ENCODE measurements at regions not wholly inside any gene's neighbourhood (a gene's known extent, or its start where the extent isn't known, plus 50 kb on each side); places are given as distances from the start of the nearest gene placed in this dataset.

DNA sequence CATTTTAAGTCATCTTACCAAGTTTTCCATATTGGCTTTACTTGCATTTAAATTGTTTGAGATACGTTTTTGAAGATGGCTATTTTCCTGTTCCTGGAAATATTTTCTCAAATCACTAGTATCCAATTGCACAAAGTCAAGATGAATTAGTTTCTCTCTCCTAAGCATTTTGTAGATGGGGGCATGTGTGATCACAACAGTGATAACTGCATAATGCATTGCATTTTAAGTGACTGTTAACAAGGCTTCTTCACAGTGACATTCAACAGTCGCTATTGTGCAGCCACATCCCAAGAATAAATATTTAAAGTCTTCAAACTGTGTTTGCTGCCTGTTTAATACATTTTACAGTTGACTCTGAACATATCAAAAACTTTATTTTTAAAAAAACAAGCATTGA is 694.2 kb upstream of the CDH7 start:
- Histone ChIP-seq H3K4me1 (ENCODE audit: control insufficient read depth, insufficient read depth, low read length) (no peaks in the 10 kb centered on the region), H3K9ac (ENCODE audit: low read length) (no peak overlapping the region), H3K27me3 (ENCODE audit: control insufficient read depth, insufficient read depth, low read length) (no peaks in the 10 kb centered on the region), H3K27ac (ENCODE audit: low read depth, low read length) (no peak overlapping the region), H3K4me3 (ENCODE audit: low read length) (no peak overlapping the region), H3K36me3 (ENCODE audit: control insufficient read depth, insufficient read depth, low read length) (no peaks in the 10 kb centered on the region)

DNA sequence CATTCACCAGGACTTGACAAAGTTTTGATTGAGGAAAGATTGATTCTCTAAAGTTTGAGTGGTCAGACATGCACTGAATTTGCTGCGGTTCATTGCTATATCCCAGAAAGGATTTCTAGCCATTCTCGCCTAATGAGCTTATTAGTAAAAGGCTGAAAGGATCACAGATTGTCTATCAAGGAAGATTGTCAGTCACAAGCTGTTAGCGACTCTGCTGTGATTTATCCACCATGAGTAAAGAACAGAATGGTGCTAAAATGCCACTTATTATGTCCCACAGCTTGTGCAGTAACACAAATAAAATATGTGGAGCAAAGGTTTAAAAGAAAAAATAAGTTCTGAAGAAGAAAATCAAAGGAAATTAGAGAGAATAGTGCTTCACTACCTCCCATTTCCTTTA is 701.2 kb upstream of the CDH7 start:
- Histone ChIP-seq H3K4me1 (ENCODE audit: control insufficient read depth, insufficient read depth, low read length) (no peaks in the 10 kb centered on the region), H3K36me3 (ENCODE audit: control insufficient read depth, insufficient read depth, low read length) (no peaks in the 10 kb centered on the region), H3K4me3 (ENCODE audit: low read length) (no peak overlapping the region), H3K27ac (ENCODE audit: low read depth, low read length) (no peak overlapping the region), H3K27me3 (ENCODE audit: control insufficient read depth, insufficient read depth, low read length) (no peaks in the 10 kb centered on the region), H3K9ac (ENCODE audit: low read length) (no peak overlapping the region)

DNA sequence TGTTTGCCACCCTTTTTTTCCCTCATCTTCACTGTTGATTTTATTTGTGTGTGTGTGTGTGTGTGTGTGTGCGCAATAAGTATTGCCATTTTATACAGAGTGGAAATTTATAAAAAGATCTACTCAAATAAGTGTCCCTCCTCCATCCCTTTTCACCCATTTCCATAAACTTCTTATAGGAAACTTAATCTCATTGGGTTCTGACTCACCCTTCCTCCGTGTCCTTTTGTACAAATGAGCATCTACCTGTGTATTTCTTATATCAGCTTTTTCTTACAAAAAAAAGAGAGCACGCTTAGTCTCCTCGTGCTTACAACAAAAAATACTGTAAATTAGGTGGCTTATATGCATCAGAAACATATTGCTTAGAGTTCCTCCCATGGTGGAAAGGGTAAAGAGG is 711.2 kb upstream of the CDH7 start:
- Histone ChIP-seq H3K36me3 (ENCODE audit: control insufficient read depth, insufficient read depth, low read length) (no peaks in the 10 kb centered on the region), H3K27ac (ENCODE audit: low read depth, low read length) (no peak overlapping the region), H3K4me1 (ENCODE audit: control insufficient read depth, insufficient read depth, low read length) (no peaks in the 10 kb centered on the region), H3K27me3 (ENCODE audit: control insufficient read depth, insufficient read depth, low read length) (no peaks in the 10 kb centered on the region), H3K9ac (ENCODE audit: low read length) (no peak overlapping the region), H3K4me3 (ENCODE audit: low read length) (no peak overlapping the region)

DNA sequence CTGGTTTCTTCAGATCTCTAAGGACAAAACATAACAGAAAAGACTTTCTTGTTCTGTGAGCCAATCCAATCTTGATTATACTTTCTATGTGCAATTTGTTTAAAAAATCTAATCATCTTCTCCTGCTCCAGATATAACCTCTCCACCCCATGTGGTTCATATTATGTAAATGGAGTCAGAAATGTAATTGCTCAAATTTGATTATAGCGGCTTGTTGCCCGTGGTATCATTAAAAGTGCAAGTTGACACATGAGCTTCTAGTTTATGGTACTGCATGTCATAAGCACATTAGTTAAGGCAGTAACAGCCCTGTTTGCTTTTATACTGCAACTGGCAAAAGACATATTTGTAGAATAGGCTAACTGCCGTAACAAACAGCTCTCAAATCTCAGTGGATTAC is 715.1 kb upstream of the CDH7 start:
- H3K27ac ChIP-seq (ENCODE audit: low read depth, low read length), result no peak overlapping the region
- H3K4me1 ChIP-seq (ENCODE audit: control insufficient read depth, insufficient read depth, low read length), result no peaks in the 10 kb centered on the region
- H3K4me3 ChIP-seq (ENCODE audit: low read length), result no peak overlapping the region
- H3K9ac ChIP-seq (ENCODE audit: low read length), result no peak overlapping the region
- H3K27me3 ChIP-seq (ENCODE audit: control insufficient read depth, insufficient read depth, low read length), result no peaks in the 10 kb centered on the region
- no peaks in the 10 kb centered on the region for H3K36me3 ChIP-seq (ENCODE audit: control insufficient read depth, insufficient read depth, low read length)

DNA sequence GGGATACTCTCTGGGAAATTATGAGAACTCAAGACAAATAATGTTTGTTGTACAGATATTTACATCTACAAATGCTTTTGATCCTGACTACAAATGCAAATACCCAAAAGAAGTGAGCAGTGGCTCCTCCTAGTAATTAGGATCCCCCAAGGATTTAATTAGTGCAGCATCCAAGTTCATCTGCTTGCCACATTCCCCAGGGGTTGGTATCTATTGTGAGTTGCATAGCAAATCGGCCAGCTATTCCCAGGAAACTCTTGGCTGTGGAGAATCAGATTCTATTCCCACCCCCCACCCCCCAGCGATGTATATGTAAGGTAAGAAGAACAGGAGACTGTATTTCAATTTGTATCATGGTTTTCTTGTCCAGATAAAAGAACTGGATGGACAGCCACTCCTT is 725.1 kb upstream of the CDH7 start:
- no peaks in the 10 kb centered on the region for H3K27me3 ChIP-seq (ENCODE audit: control insufficient read depth, insufficient read depth, low read length)
- H3K4me1 ChIP-seq (ENCODE audit: control insufficient read depth, insufficient read depth, low read length), result no peaks in the 10 kb centered on the region
- no peaks in the 10 kb centered on the region for H3K36me3 ChIP-seq (ENCODE audit: control insufficient read depth, insufficient read depth, low read length)
- H3K4me3 ChIP-seq (ENCODE audit: low read length), result no peak overlapping the region
- H3K9ac ChIP-seq (ENCODE audit: low read length), result no peak overlapping the region
- H3K27ac ChIP-seq (ENCODE audit: low read depth, low read length), result no peak overlapping the region

DNA sequence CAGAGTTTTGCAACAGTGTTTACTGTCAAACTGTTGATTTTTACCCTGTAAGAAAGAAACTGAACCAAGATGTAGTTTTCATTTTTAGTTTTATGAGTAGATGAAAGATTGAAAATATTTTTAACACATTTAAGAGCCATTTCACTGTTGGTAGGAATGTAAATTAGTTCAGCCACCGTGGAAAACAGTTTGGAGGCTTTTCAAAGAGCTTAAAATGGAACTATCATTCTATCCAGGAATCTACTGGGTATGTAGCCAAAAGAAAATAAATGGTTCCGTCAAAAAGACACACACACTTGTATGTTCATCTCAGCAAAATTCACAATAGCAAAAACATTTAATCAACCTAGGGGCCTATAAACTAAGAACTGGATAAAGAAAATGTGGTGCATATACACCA is 729.8 kb upstream of the CDH7 start:
- no peak overlapping the region for H3K9ac ChIP-seq (ENCODE audit: low read length)
- no peak overlapping the region for H3K4me3 ChIP-seq (ENCODE audit: low read length)
- no peaks in the 10 kb centered on the region for H3K4me1 ChIP-seq (ENCODE audit: control insufficient read depth, insufficient read depth, low read length)
- H3K27me3 ChIP-seq (ENCODE audit: control insufficient read depth, insufficient read depth, low read length), result no peaks in the 10 kb centered on the region
- no peaks in the 10 kb centered on the region for H3K36me3 ChIP-seq (ENCODE audit: control insufficient read depth, insufficient read depth, low read length)
- H3K27ac ChIP-seq (ENCODE audit: low read depth, low read length), result no peak overlapping the region

- no peak overlapping the region for H3K27ac ChIP-seq (ENCODE audit: low read depth, low read length)
- no peaks in the 10 kb centered on the region for H3K36me3 ChIP-seq (ENCODE audit: control insufficient read depth, insufficient read depth, low read length)
- no peaks in the 10 kb centered on the region for H3K4me1 ChIP-seq (ENCODE audit: control insufficient read depth, insufficient read depth, low read length)
- H3K27me3 ChIP-seq (ENCODE audit: control insufficient read depth, insufficient read depth, low read length), result no peaks in the 10 kb centered on the region
- no peak overlapping the region for H3K4me3 ChIP-seq (ENCODE audit: low read length)
- no peak overlapping the region for H3K9ac ChIP-seq (ENCODE audit: low read length)
These were observed 732.6 kb upstream of the CDH7 start for GRCh38 chr18:65018184-65018583.

DNA sequence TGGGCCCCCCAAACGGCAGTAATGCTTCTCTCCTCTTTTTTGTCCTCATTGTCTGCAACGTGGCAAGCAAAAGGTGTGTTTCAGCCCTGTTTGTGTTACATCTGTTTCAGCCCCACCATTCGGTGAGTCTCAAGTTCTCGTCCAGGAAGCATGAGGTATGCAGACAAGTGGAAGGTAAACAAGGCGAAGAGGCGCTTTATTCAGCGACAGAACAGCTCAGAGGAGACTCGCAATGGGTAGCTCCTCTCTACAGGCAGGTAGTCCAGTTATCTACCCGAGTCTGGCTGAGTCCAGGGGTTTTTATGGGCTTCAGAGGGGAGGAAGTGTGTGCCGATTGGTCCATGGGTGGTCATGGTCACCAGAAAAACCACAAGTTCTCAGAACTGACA is 733.4 kb upstream of the CDH7 start:
- Histone ChIP-seq H3K4me1 (ENCODE audit: control insufficient read depth, insufficient read depth, low read length) (no peaks in the 10 kb centered on the region), H3K36me3 (ENCODE audit: control insufficient read depth, insufficient read depth, low read length) (no peaks in the 10 kb centered on the region), H3K27me3 (ENCODE audit: control insufficient read depth, insufficient read depth, low read length) (no peaks in the 10 kb centered on the region), H3K27ac (ENCODE audit: low read depth, low read length) (no peak overlapping the region), H3K4me3 (ENCODE audit: low read length) (no peak overlapping the region), H3K9ac (ENCODE audit: low read length) (no peak overlapping the region)

- Histone ChIP-seq H3K4me1 (ENCODE audit: control insufficient read depth, insufficient read depth, low read length) (no peaks in the 10 kb centered on the region), H3K9ac (ENCODE audit: low read length) (no peak overlapping the region), H3K27ac (ENCODE audit: low read depth, low read length) (no peak overlapping the region)
These were observed 734.0 kb upstream of the CDH7 start for GRCh38 chr18:65016631-65017371.

GRCh38 chr18:64994370-64994769 is 756.4 kb upstream of the CDH7 start:
- no peaks in the 10 kb centered on the region for H3K4me1 ChIP-seq (ENCODE audit: control insufficient read depth, insufficient read depth, low read length)
- no peak overlapping the region for H3K4me3 ChIP-seq (ENCODE audit: low read length)
- no peaks in the 10 kb centered on the region for H3K27me3 ChIP-seq (ENCODE audit: control insufficient read depth, insufficient read depth, low read length)
- H3K27ac ChIP-seq (ENCODE audit: low read depth, low read length), result no peak overlapping the region
- no peak overlapping the region for H3K9ac ChIP-seq (ENCODE audit: low read length)
- no peaks in the 10 kb centered on the region for H3K36me3 ChIP-seq (ENCODE audit: control insufficient read depth, insufficient read depth, low read length)

More at GRCh38 chr18:65016631-65017371, 734.0 kb upstream of the CDH7 start:
- Histone ChIP-seq H3K27me3 (ENCODE audit: control insufficient read depth, insufficient read depth, low read length) (no peaks in the 10 kb centered on the region), H3K4me3 (ENCODE audit: low read length) (no peak overlapping the region), H3K36me3 (ENCODE audit: control insufficient read depth, insufficient read depth, low read length) (no peaks in the 10 kb centered on the region)

DNA sequence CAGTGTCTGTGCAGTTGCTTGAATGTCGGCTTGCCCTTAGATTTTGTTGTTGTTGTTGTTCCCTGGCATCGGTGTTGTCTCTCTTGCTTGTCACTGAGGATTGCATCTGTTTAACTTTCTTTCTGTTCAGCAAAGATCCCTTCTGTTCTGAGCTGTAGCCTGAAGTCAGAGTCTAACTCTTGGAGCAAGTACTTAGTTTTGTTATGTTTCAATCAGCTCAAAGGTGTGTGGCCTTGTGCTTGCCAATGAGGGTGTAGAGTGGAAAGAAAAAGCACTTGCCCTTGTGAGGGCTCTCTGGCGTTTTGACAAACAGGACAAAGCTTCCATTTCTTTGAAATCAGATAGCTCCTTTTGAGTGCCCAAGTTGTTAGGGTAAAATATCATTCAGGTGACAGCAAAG is 757.1 kb upstream of the CDH7 start:
- Histone ChIP-seq H3K4me3 (ENCODE audit: low read length) (no peak overlapping the region), H3K4me1 (ENCODE audit: control insufficient read depth, insufficient read depth, low read length) (no peaks in the 10 kb centered on the region), H3K27ac (ENCODE audit: low read depth, low read length) (no peak overlapping the region), H3K9ac (ENCODE audit: low read length) (no peak overlapping the region), H3K36me3 (ENCODE audit: control insufficient read depth, insufficient read depth, low read length) (no peaks in the 10 kb centered on the region), H3K27me3 (ENCODE audit: control insufficient read depth, insufficient read depth, low read length) (no peaks in the 10 kb centered on the region)

GRCh38 chr18:64992654-64993053 is 758.2 kb upstream of the CDH7 start:
- Histone ChIP-seq H3K9ac (ENCODE audit: low read length) (no peak overlapping the region), H3K36me3 (ENCODE audit: control insufficient read depth, insufficient read depth, low read length) (no peaks in the 10 kb centered on the region), H3K27ac (ENCODE audit: low read depth, low read length) (no peak overlapping the region), H3K4me3 (ENCODE audit: low read length) (no peak overlapping the region), H3K4me1 (ENCODE audit: control insufficient read depth, insufficient read depth, low read length) (no peaks in the 10 kb centered on the region), H3K27me3 (ENCODE audit: control insufficient read depth, insufficient read depth, low read length) (no peaks in the 10 kb centered on the region)

- no peak overlapping the region for H3K27ac ChIP-seq (ENCODE audit: low read depth, low read length)
- no peaks in the 10 kb centered on the region for H3K4me1 ChIP-seq (ENCODE audit: control insufficient read depth, insufficient read depth, low read length)
- H3K27me3 ChIP-seq (ENCODE audit: control insufficient read depth, insufficient read depth, low read length), result no peaks in the 10 kb centered on the region
- no peak overlapping the region for H3K4me3 ChIP-seq (ENCODE audit: low read length)
- H3K36me3 ChIP-seq (ENCODE audit: control insufficient read depth, insufficient read depth, low read length), result no peaks in the 10 kb centered on the region
- H3K9ac ChIP-seq (ENCODE audit: low read length), result no peak overlapping the region
These were observed 759.7 kb upstream of the CDH7 start for GRCh38 chr18:64991102-64991501.
